GM21723 (cell line): ENCODE measurements at regions not wholly inside any gene's neighbourhood (a gene's known extent, or its start where the extent isn't known, plus 50 kb on each side); places are given as distances from the start of the nearest gene placed in this dataset.

Source experiments
- ATAC-seq: cut with Tn5 transposase; IDR thresholded peaks from one replicate; pipeline ENCODE4 v1.9.1; 2021; ENCODE audit warnings: mild to moderate bottlenecking, moderate library complexity; ENCODE audit not compliant: unreplicated experiment

GRCh38 chr13:73859841-73860240 lies 274.4 kb downstream of the KLF12 start:
- no peak for ATAC-seq

- no peak for ATAC-seq
Measured at GRCh38 chr13:73857106-73857505, 277.1 kb downstream of the KLF12 start.

GRCh38 chr13:73851104-73851503 lies 283.1 kb downstream of the KLF12 start:
- no peak for ATAC-seq

- ATAC-seq, result no peak
Measured at GRCh38 chr13:73850104-73850873, 283.9 kb downstream of the KLF12 start.

GRCh38 chr13:73849292-73849691 lies 284.9 kb downstream of the KLF12 start:
- peak; percentile 57 for ATAC-seq

GRCh38 chr13:73844986-73845385 lies 289.2 kb downstream of the KLF12 start:
- ATAC-seq, result no peak

- no peak for ATAC-seq
Measured at GRCh38 chr13:73842626-73843025, 291.6 kb downstream of the KLF12 start.

- ATAC-seq, result no peak
Measured at GRCh38 chr13:73842184-73842583, 292.0 kb downstream of the KLF12 start.

- no peak for ATAC-seq
Measured at GRCh38 chr13:73837147-73837546, 297.1 kb downstream of the KLF12 start.

GRCh38 chr13:73835138-73835721 lies 299.0 kb downstream of the KLF12 start:
- ATAC-seq, result peak; percentile 80

GRCh38 chr13:73833325-73834070 lies 300.7 kb downstream of the KLF12 start:
- no peak for ATAC-seq

- no peak for ATAC-seq
Measured at GRCh38 chr13:73832825-73833224, 301.4 kb downstream of the KLF12 start.

GRCh38 chr13:73832128-73832588 lies 302.0 kb downstream of the KLF12 start:
- no peak for ATAC-seq

GRCh38 chr13:73829416-73829815 lies 304.8 kb downstream of the KLF12 start:
- ATAC-seq, result no peak

- no peak for ATAC-seq
Measured at GRCh38 chr13:73828811-73829210, 305.4 kb downstream of the KLF12 start.

GRCh38 chr13:73827434-73827833 lies 306.8 kb downstream of the KLF12 start:
- no peak for ATAC-seq

- no peak for ATAC-seq
Measured at GRCh38 chr13:73825143-73825542, 309.1 kb downstream of the KLF12 start.

- ATAC-seq, result no peak
Measured at GRCh38 chr13:73822668-73823592, 311.3 kb downstream of the KLF12 start.

- ATAC-seq, result no peak
Measured at GRCh38 chr13:73820688-73821087, 313.5 kb downstream of the KLF12 start.

GRCh38 chr13:73820285-73820684 lies 313.9 kb downstream of the KLF12 start:
- ATAC-seq, result no peak

GRCh38 chr13:73819711-73820110 lies 314.5 kb downstream of the KLF12 start:
- ATAC-seq, result no peak
